ENCODE measurements at regions not wholly inside any gene's neighbourhood (a gene's known extent, or its start where the extent isn't known, plus 50 kb on each side); places are given as distances from the start of the nearest gene placed in this dataset.

GRCh38 chr12:11446372-11446771 is 51.0 kb upstream of the PRB2 start:
- Mint-ChIP-seq H3K36me3 (ENCODE audit: low read depth) (no peaks in the 10 kb centered on the region), H3K27me3 (ENCODE audit: low read depth) (no peaks in the 10 kb centered on the region), H3K27ac (no peak overlapping the region), H3K9me3 (no peaks in the 10 kb centered on the region), H3K4me3 (no peak overlapping the region), H3K4me1 (no peaks in the 10 kb centered on the region)
- no peak for TF ChIP-seq CTCF (IDR thresholded peaks at IDR 0.05; ENCODE audit: unreplicated experiment in 3 of 3)

DNA sequence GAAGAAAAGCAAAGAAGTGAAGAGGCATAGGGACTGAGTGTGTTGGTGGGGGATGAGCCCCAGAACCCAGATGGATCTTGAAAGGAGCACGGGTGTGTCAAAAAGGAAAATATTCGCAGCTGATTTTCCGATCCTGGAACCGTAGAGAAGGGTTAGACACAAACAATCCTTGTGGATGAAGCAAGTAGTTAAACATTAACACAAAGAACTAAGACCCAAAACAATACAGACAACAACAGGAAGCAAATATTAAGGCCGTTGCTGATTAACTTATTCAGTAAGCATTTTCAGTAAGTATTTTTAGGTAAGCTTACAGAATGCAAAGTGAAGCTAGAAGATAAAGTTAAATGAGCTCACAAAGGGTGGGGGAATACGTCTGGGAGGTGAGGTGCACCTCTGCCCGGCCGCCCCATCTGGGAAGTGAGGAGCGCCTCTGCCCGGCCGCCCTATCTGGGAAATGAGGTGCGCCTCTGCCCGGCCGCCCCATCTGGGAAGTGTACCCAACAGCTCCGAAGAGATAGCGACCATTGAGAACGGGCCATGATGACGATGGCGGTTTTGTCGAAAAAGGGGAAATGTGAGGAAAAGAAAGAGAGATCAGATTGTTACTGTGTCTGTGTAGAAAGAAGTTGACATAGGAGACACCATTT is 62.8 kb upstream of the PRB2 start:
- Mint-ChIP-seq H3K4me3 (no peak overlapping the region), H3K9me3 (peaks cover 8% of the 10 kb centered on the region), H3K4me1 (no peaks in the 10 kb centered on the region), H3K27me3 (ENCODE audit: low read depth) (no peaks in the 10 kb centered on the region), H3K36me3 (ENCODE audit: low read depth) (no peaks in the 10 kb centered on the region), H3K27ac (no peak overlapping the region)
- TF ChIP-seq CTCF (IDR thresholded peaks at IDR 0.05; ENCODE audit: unreplicated experiment in 3 of 3), result no peak

- no peaks in the 10 kb centered on the region for H3K27me3 Mint-ChIP-seq (ENCODE audit: low read depth)
Observed at GRCh38 chr12:11460343-11461023, 65.1 kb upstream of the PRB2 start.

GRCh38 chr12:11461433-11461832 is 66.1 kb upstream of the PRB2 start:
- H3K36me3 Mint-ChIP-seq (ENCODE audit: low read depth), result no peaks in the 10 kb centered on the region
- no peak for TF ChIP-seq CTCF (IDR thresholded peaks at IDR 0.05; ENCODE audit: unreplicated experiment in 3 of 3)
- H3K9me3 Mint-ChIP-seq, result peaks cover 6% of the 10 kb centered on the region
- H3K27ac Mint-ChIP-seq, result no peak overlapping the region
- H3K27me3 Mint-ChIP-seq (ENCODE audit: low read depth), result no peaks in the 10 kb centered on the region
- H3K4me1 Mint-ChIP-seq, result no peaks in the 10 kb centered on the region
- no peak overlapping the region for H3K4me3 Mint-ChIP-seq

More at GRCh38 chr12:11460343-11461023, 65.1 kb upstream of the PRB2 start:
- Mint-ChIP-seq H3K4me1 (no peaks in the 10 kb centered on the region), H3K4me3 (no peak overlapping the region), H3K9me3 (peaks cover 4% of the 10 kb centered on the region), H3K36me3 (ENCODE audit: low read depth) (no peaks in the 10 kb centered on the region), H3K27ac (no peak overlapping the region)
- TF ChIP-seq CTCF (IDR thresholded peaks at IDR 0.05; ENCODE audit: unreplicated experiment in 3 of 3), result no peak

- TF ChIP-seq CTCF (IDR thresholded peaks at IDR 0.05; ENCODE audit: unreplicated experiment in 3 of 3), result no peak
- no peaks in the 10 kb centered on the region for H3K9me3 Mint-ChIP-seq
- H3K36me3 Mint-ChIP-seq (ENCODE audit: low read depth), result no peaks in the 10 kb centered on the region
- H3K4me1 Mint-ChIP-seq, result no peaks in the 10 kb centered on the region
- no peak overlapping the region for H3K27ac Mint-ChIP-seq
- H3K27me3 Mint-ChIP-seq (ENCODE audit: low read depth), result no peaks in the 10 kb centered on the region
- H3K4me3 Mint-ChIP-seq, result no peak overlapping the region
Observed at GRCh38 chr12:11477110-11477509, 81.7 kb upstream of the PRB2 start.

GRCh38 chr12:11482955-11483354 is 87.6 kb upstream of the PRB2 start:
- no peaks in the 10 kb centered on the region for H3K4me1 Mint-ChIP-seq
- no peaks in the 10 kb centered on the region for H3K9me3 Mint-ChIP-seq
- TF ChIP-seq CTCF (IDR thresholded peaks at IDR 0.05; ENCODE audit: unreplicated experiment in 3 of 3), result no peak
- H3K4me3 Mint-ChIP-seq, result no peak overlapping the region
- H3K36me3 Mint-ChIP-seq (ENCODE audit: low read depth), result no peaks in the 10 kb centered on the region
- peaks cover 8% of the 10 kb centered on the region for H3K27me3 Mint-ChIP-seq (ENCODE audit: low read depth)
- H3K27ac Mint-ChIP-seq, result no peak overlapping the region
